Parathyroid adenoma (tissue), 2 donors: ENCODE measurements at regions not wholly inside any gene's neighbourhood (a gene's known extent, or its start where the extent isn't known, plus 50 kb on each side); places are given as distances from the start of the nearest gene placed in this dataset.
"Not testable (repeated sequence)": the region's sequence is repeated elsewhere in the genome, so short reads cannot be mapped to it uniquely, and the experiment has no call there.

ENCODE experiments used
- H2AFZ ChIP-seq: fragments of 300-600 bp; sonication (generic); one replicate; pipeline ENCODE4 v1.7.0; 2017; ENCODE audit warnings: antibody characterized with exemption, mild to moderate bottlenecking
- H3K27ac ChIP-seq: fragments of 300-600 bp; sonication (generic); one replicate; pipeline ENCODE4 v1.7.0; 2017
- H3K27me3 ChIP-seq: fragments of 300-600 bp; sonication (generic); one replicate; pipeline ENCODE4 v1.7.0; 2017; ENCODE audit warnings: low read length; ENCODE audit not compliant: control insufficient read depth, insufficient read depth
- H3K36me3 ChIP-seq: fragments of 300-600 bp; sonication (generic); one replicate; pipeline ENCODE4 v1.7.0; 2017; ENCODE audit warnings: low read length; ENCODE audit not compliant: control insufficient read depth, insufficient read depth
- H3K4me1 ChIP-seq: fragments of 300-600 bp; sonication (generic); one replicate; pipeline ENCODE4 v1.7.0; 2017; ENCODE audit warnings: control low read depth
- H3K4me2 ChIP-seq: fragments of 300-600 bp; sonication (generic); one replicate; pipeline ENCODE4 v1.7.0; 2017; ENCODE audit warnings: low read length
- H3K4me3 ChIP-seq: fragments of 300-600 bp; sonication (generic); one replicate; pipeline ENCODE4 v1.7.0; 2017; ENCODE audit warnings: low read depth, low read length
- H3K79me2 ChIP-seq: fragments of 300-600 bp; sonication (generic); one replicate; pipeline ENCODE4 v1.7.0; 2017; ENCODE audit warnings: control low read depth
- H3K9ac ChIP-seq: fragments of 300-600 bp; sonication (generic); one replicate; pipeline ENCODE4 v1.7.0; 2017; ENCODE audit warnings: mild to moderate bottlenecking
- H3K9me3 ChIP-seq: fragments of 300-600 bp; sonication (generic); one replicate; pipeline ENCODE4 v1.7.0; 2017; ENCODE audit warnings: low read length; ENCODE audit not compliant: control insufficient read depth
- TF ChIP-seq, protein P1 (sequence below): fragments of 300-600 bp; sonication (generic); IDR thresholded peaks from one replicate; pipeline ENCODE4 v1.7.0; 2017; ENCODE audit warnings: antibody characterized with exemption, mild to moderate bottlenecking
- donor health status: primary hyperparathyroidism.

DNA sequence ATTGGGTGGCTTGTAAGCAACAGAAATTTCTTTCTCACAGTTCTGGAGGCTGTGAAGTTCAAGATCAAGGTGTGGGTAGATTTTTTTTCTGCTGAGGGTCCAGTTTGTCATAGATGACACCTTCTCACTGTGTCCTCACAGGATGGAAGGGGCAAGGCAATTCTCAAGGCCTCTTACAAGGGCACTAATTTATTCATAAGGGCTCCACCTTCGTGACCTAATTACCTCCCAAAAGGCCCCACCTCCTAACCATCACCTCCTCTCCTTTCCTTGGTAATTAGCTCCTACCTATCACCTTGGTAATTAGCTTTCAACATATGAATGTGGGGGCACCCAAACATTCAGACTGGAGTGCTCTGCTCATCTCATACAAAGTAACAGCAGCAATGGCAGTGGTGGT, 92.3 kb upstream of the CD44 start:
- Histone ChIP-seq H3K27me3 (no peaks in the 10 kb centered on the region), H3K4me3 (no peak overlapping the region), H3K4me1 (no peaks in the 10 kb centered on the region), H2AFZ (no peak overlapping the region), H3K79me2 (no peaks in the 10 kb centered on the region), H3K36me3 (no peaks in the 10 kb centered on the region), H3K9ac (no peak overlapping the region), H3K9me3 (no peaks in the 10 kb centered on the region), H3K4me2 (no peak overlapping the region), H3K27ac (no peak overlapping the region)
- TF ChIP-seq, protein P1, sequence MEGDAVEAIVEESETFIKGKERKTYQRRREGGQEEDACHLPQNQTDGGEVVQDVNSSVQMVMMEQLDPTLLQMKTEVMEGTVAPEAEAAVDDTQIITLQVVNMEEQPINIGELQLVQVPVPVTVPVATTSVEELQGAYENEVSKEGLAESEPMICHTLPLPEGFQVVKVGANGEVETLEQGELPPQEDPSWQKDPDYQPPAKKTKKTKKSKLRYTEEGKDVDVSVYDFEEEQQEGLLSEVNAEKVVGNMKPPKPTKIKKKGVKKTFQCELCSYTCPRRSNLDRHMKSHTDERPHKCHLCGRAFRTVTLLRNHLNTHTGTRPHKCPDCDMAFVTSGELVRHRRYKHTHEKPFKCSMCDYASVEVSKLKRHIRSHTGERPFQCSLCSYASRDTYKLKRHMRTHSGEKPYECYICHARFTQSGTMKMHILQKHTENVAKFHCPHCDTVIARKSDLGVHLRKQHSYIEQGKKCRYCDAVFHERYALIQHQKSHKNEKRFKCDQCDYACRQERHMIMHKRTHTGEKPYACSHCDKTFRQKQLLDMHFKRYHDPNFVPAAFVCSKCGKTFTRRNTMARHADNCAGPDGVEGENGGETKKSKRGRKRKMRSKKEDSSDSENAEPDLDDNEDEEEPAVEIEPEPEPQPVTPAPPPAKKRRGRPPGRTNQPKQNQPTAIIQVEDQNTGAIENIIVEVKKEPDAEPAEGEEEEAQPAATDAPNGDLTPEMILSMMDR, result no peak

DNA sequence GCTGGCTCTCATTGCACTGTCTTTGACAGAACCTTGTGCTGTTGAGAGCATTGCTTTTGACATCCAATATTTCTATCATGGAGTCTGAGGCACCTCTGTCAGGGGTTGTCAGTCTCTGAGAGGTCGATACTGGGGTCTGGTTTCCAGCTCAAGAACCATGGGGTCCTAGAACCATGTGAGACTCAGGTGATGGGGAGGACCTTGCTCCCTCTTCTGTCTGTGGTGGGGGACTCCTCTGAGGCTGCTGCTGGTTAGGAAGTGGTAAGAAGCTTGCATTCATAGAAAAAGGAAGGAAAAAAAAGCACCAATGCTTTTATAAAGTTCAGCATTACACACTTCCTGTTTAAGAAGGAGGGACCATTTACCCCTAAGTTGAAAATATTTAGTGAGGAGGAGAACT, 91.8 kb upstream of the CD44 start:
- Histone ChIP-seq H3K9me3 (no peaks in the 10 kb centered on the region), H3K4me2 (no peak overlapping the region), H3K36me3 (no peaks in the 10 kb centered on the region), H3K4me1 (no peaks in the 10 kb centered on the region), H3K79me2 (no peaks in the 10 kb centered on the region), H3K27ac (no peak overlapping the region), H3K27me3 (no peaks in the 10 kb centered on the region), H3K9ac (no peak overlapping the region), H2AFZ (no peak overlapping the region), H3K4me3 (no peak overlapping the region)
- TF ChIP-seq, protein P1, result no peak

DNA sequence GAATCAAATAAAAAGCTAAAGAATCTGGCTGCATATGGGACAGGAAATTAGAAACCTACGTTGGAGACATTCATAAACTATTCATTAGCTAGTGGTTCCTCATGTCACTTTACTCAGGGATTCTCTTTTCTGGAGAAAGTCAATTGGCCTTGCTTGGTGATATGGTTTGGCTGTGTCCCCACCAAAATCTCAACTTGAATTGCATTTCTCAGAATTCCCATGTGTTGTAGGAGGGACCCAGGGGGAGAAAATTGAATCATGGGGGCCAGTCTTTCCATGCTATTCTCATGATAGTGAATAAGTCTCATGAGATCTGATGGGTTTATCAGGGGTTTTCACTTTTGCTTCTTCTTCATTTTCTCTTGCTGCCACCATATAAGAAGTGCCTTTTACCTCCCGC, 91.2 kb upstream of the CD44 start:
- no peaks in the 10 kb centered on the region for H3K9me3 ChIP-seq

DNA sequence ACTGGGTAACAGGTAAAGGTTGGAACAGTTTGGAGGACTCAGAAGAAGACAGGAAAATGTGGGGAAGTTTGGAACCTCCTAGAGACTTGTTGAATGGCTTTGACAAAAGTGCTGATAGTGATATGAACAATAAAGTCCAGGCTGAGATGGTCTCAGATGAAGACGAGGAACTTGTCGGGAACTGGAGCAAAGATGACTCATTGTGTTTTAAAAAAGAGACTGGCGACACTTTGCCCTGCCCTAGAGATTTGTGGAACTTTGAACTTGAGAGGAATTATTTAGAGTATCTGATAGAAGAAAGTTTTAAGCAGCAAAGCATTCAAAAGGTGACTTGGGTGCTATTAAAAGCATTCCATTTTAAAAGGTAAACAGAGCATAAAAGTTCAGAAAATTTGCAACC, 90.6 kb upstream of the CD44 start:
- not testable (repeated sequence) for H3K27me3 ChIP-seq, H3K27ac ChIP-seq, H3K4me1 ChIP-seq, H3K4me3 ChIP-seq, H3K9ac ChIP-seq, H3K9me3 ChIP-seq, H2AFZ ChIP-seq, H3K79me2 ChIP-seq, H3K4me2 ChIP-seq, H3K36me3 ChIP-seq

More for the DNA sequence above, 91.2 kb upstream of the CD44 start:
- Histone ChIP-seq H3K4me2 (no peak overlapping the region), H3K27me3 (no peaks in the 10 kb centered on the region), H3K4me1 (no peaks in the 10 kb centered on the region), H2AFZ (no peak overlapping the region), H3K79me2 (no peaks in the 10 kb centered on the region), H3K27ac (no peak overlapping the region), H3K9ac (no peak overlapping the region), H3K36me3 (no peaks in the 10 kb centered on the region), H3K4me3 (no peak overlapping the region)
- TF ChIP-seq, protein P1, result no peak

DNA sequence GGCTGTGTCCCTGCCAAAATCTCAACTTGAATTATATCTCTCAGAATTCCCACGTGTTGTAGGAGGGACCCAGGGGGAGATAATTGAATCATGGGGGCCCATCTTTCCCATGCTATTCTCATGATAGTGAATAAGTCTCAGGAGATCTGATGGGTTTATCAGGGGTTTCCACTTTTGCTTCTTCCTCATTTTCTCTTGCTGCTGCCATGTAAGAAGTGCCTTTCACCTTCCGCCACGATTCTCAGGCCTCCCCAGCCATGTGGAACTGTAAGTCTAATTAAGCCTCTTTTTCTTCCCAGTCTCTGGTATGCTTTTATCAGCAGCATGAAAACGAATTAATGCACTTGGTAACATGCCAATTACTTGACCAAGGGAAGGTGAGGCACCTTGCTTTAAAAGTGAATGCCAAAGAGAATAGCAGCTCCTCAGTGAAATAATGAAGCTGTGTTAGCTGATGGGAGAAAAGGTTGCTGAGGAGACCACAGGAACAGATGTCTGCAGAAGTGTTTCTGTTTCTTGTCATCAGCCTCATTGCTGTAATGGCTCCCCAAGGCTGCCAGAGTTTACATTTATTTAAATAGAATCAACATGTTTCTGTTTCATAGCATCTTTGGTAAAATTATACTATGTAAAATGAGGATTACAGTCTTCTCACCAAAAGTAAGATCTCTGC, 89.0 kb upstream of the CD44 start:
- no peak overlapping the region for H3K27ac ChIP-seq
- no peak overlapping the region for H2AFZ ChIP-seq
- no peaks in the 10 kb centered on the region for H3K36me3 ChIP-seq
- no peaks in the 10 kb centered on the region for H3K27me3 ChIP-seq
- no peaks in the 10 kb centered on the region for H3K79me2 ChIP-seq
- no peaks in the 10 kb centered on the region for H3K9me3 ChIP-seq
- TF ChIP-seq, protein P1, result no peak
- no peak overlapping the region for H3K9ac ChIP-seq
- no peak overlapping the region for H3K4me2 ChIP-seq
- H3K4me1 ChIP-seq, result no peaks in the 10 kb centered on the region
- H3K4me3 ChIP-seq, result no peak overlapping the region
